NT2/D1 (cell line): ENCODE measurements at regions not wholly inside any gene's neighbourhood (a gene's known extent, or its start where the extent isn't known, plus 50 kb on each side); places are given as distances from the start of the nearest gene placed in this dataset.

Source experiments
- SUZ12 ChIP-seq: IDR thresholded peaks from 2 replicates; pipeline ENCODE4 v1.6.1; 2011; ENCODE audit not compliant: insufficient read length, insufficient read depth; ENCODE audit errors: extremely low read depth
- YY1 ChIP-seq: IDR thresholded peaks from 2 replicates; pipeline ENCODE4 v1.6.1; 2011; ENCODE audit not compliant: insufficient read length, insufficient read depth
- ZNF274 ChIP-seq: IDR thresholded peaks from 2 replicates; pipeline ENCODE4 v1.6.1; 2011; ENCODE audit warnings: mild to moderate bottlenecking, low read depth, low read length

DNA sequence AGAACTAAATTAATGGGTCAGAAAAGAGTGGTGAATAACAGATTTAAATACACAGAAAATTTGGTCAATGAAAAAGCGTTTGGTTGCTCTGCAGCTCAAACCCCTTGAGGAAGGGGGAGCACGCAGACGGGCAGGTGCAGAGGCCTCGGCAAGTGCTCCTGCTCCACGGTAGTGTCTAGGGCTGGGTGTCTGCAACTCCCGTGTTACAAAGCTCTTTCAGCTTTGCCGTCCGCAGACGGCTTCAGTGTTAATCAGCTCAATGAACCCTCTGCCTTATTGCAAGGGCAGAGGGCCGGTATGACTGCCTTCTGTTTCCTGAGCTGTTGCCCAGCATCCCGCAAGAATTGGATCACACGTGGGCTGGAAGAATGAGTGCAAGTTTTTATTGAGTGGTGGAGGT is 125.7 kb upstream of the TRHDE start:
- no peak for TF ChIP-seq YY1
- no peak for TF ChIP-seq SUZ12
- no peak for TF ChIP-seq ZNF274
